WTC11 (cell line): ENCODE measurements at regions not wholly inside any gene's neighbourhood (a gene's known extent, or its start where the extent isn't known, plus 50 kb on each side); places are given as distances from the start of the nearest gene placed in this dataset.

Experiments
- ATAC-seq: fragments of 200-7000 bp; cut with Tn5 transposase; 2 replicates; pipeline ENCODE4 v1.10.0; 2021; ENCODE audit warnings: mild to moderate bottlenecking, moderate library complexity
- CTCF ChIA-PET: fragments of 300-600 bp; sonication (Branson Sonifier 250); formaldehyde crosslinking; loops from one replicate; lab custom pipeline; 2021; ENCODE audit warnings: antibody characterized with exemption; lab: Charles Lee
- POLR2A ChIA-PET: fragments of 350-600 bp; sonication (Branson Sonifier 250); formaldehyde crosslinking; loops from one replicate; lab custom pipeline; 2021; ENCODE audit warnings: antibody characterized with exemption; lab: Charles Lee
- DNase-seq: peaks from one replicate; pipeline ENCODE4 v3.0.0; 2021; ENCODE audit warnings: low spot score
- H3K27ac Mint-ChIP-seq: 2 replicates; pipeline ENCODE4 v1.8.0; 2021; ENCODE audit warnings: mixed read lengths
- H3K27me3 Mint-ChIP-seq: 2 replicates; pipeline ENCODE4 v1.8.0; 2021; ENCODE audit warnings: low read depth, mild to moderate bottlenecking, moderate library complexity, mixed read lengths
- H3K36me3 Mint-ChIP-seq: 2 replicates; pipeline ENCODE4 v1.8.0; 2021; ENCODE audit warnings: mixed read lengths
- H3K4me1 Mint-ChIP-seq: 2 replicates; pipeline ENCODE4 v1.8.0; 2022; ENCODE audit warnings: mixed read lengths
- H3K4me3 Mint-ChIP-seq: 2 replicates; pipeline ENCODE4 v1.8.0; 2021; ENCODE audit warnings: mild to moderate bottlenecking, moderate library complexity, mixed read lengths
- H3K9me3 Mint-ChIP-seq: 2 replicates; pipeline ENCODE4 v1.8.0; 2021; ENCODE audit warnings: mixed read lengths
- E2F5 ChIP-seq: sonication (generic); formaldehyde crosslinking; IDR thresholded peaks from 2 replicates; pipeline ENCODE4 v1.8.1; 2022; ENCODE audit warnings: mild to moderate bottlenecking, moderate library complexity, missing genetic modification reagents
- JUN ChIP-seq: sonication (generic); formaldehyde crosslinking; IDR thresholded peaks from 2 replicates; pipeline ENCODE4 v1.8.0; 2023; ENCODE audit warnings: mild to moderate bottlenecking, missing genetic modification reagents
- NFE2L1 ChIP-seq: sonication (generic); formaldehyde crosslinking; IDR thresholded peaks from 2 replicates; pipeline ENCODE4 v1.8.1; 2023; ENCODE audit warnings: missing genetic modification reagents
- PRRX2 ChIP-seq: fragments of 250-450 bp; sonication (Bioruptor Pico); IDR thresholded peaks from 2 replicates; pipeline ENCODE4 v1.8.0; 2021; ENCODE audit warnings: mild to moderate bottlenecking
- TEAD1 ChIP-seq: sonication (generic); formaldehyde crosslinking; IDR thresholded peaks from 2 replicates; pipeline ENCODE4 v1.8.0; 2022; ENCODE audit warnings: mild to moderate bottlenecking, missing genetic modification reagents
- TP53 ChIP-seq: sonication (generic); formaldehyde crosslinking; IDR thresholded peaks from 2 replicates; pipeline ENCODE4 v1.8.1; 2023; ENCODE audit warnings: mild to moderate bottlenecking, missing genetic modification reagents
- ZBTB21 ChIP-seq: sonication (generic); formaldehyde crosslinking; IDR thresholded peaks from 2 replicates; pipeline ENCODE4 v1.8.1; 2023; ENCODE audit warnings: mild to moderate bottlenecking, missing genetic modification reagents, borderline replicate concordance
- ZNF416 ChIP-seq: fragments of 250-450 bp; sonication (Bioruptor Pico); IDR thresholded peaks from 2 replicates; pipeline ENCODE4 v1.9.0; 2021; ENCODE audit warnings: mild to moderate bottlenecking, inconsistent platforms
- ZNF425 ChIP-seq: fragments of 250-450 bp; sonication (Bioruptor Pico); conservative IDR thresholded peaks from 2 replicates; pipeline ENCODE4 v1.9.0; 2021; ENCODE audit warnings: mild to moderate bottlenecking
- TF ChIP-seq, protein P1 (sequence below): sonication (generic); formaldehyde crosslinking; IDR thresholded peaks from 2 replicates; pipeline ENCODE4 v1.8.1; 2023; ENCODE audit warnings: mild to moderate bottlenecking, missing genetic modification reagents, moderate library complexity
- TF ChIP-seq, protein P2 (sequence below): sonication (generic); formaldehyde crosslinking; IDR thresholded peaks from 2 replicates; pipeline ENCODE4 v1.8.0; 2022; ENCODE audit warnings: mild to moderate bottlenecking, missing genetic modification reagents
- TF ChIP-seq, protein P3 (sequence below): fragments of 250-450 bp; sonication (Bioruptor Pico); IDR thresholded peaks from 2 replicates; pipeline ENCODE4 v1.9.0; 2021; ENCODE audit warnings: moderate library complexity, mild to moderate bottlenecking, inconsistent platforms, borderline replicate concordance
- TF ChIP-seq, protein P4 (sequence below): fragments of 250-450 bp; sonication (Bioruptor Pico); IDR thresholded peaks from 2 replicates; pipeline ENCODE4 v1.9.0; 2021; ENCODE audit warnings: mild to moderate bottlenecking
- TF ChIP-seq, protein P5 (sequence below): sonication (generic); formaldehyde crosslinking; IDR thresholded peaks from 2 replicates; pipeline ENCODE4 v1.8.1; 2022; ENCODE audit warnings: missing genetic modification reagents, borderline replicate concordance

- ChIA-PET POLR2A (no interaction called here), CTCF (interaction anchor here (0.9 to 1.6 kb wide), 3 partner anchors 33 to 101 kb away, joined by 3 to 4 read pairs (median 4); no protein-coding TSS in a partner anchor)
- H3K9me3 Mint-ChIP-seq, result no peaks in the 10 kb centered on the region
- H3K4me1 Mint-ChIP-seq, result peaks cover 48% of the 10 kb centered on the region
- ATAC-seq, result no peak
- DNase-seq, result no peak
- TF ChIP-seq, protein P1, sequence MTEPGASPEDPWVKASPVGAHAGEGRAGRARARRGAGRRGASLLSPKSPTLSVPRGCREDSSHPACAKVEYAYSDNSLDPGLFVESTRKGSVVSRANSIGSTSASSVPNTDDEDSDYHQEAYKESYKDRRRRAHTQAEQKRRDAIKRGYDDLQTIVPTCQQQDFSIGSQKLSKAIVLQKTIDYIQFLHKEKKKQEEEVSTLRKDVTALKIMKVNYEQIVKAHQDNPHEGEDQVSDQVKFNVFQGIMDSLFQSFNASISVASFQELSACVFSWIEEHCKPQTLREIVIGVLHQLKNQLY (CRISPR knock-in tag), result no peak
- TF ChIP-seq, protein P2, sequence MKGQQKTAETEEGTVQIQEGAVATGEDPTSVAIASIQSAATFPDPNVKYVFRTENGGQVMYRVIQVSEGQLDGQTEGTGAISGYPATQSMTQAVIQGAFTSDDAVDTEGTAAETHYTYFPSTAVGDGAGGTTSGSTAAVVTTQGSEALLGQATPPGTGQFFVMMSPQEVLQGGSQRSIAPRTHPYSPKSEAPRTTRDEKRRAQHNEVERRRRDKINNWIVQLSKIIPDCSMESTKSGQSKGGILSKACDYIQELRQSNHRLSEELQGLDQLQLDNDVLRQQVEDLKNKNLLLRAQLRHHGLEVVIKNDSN, result no peak
- no peak for TF ChIP-seq ZNF425 (CRISPR knock-in tag)
- TF ChIP-seq PRRX2 (CRISPR knock-in tag), result no peak
- TF ChIP-seq, all 79 proteins: peak for 0
- Mint-ChIP-seq H3K36me3 (no peaks in the 10 kb centered on the region), H3K4me3 (no peak overlapping the region), H3K27ac (no peak overlapping the region), H3K27me3 (no peaks in the 10 kb centered on the region)
Observed at GRCh38 chr7:25753837-25754236, 398.2 kb upstream of the NFE2L3 start.

GRCh38 chr7:25754333-25754732 lies 397.7 kb upstream of the NFE2L3 start:
- DNase-seq (no peak), ATAC-seq (no peak)
- ChIA-PET POLR2A (no interaction called here), CTCF (no interaction called here)
- Mint-ChIP-seq H3K4me3 (no peak overlapping the region), H3K4me1 (peaks cover 52% of the 10 kb centered on the region), H3K36me3 (no peaks in the 10 kb centered on the region), H3K27me3 (no peaks in the 10 kb centered on the region), H3K9me3 (no peaks in the 10 kb centered on the region), H3K27ac (no peak overlapping the region)
- no peak for TF ChIP-seq TEAD1

GRCh38 chr7:25754751-25755150 lies 397.2 kb upstream of the NFE2L3 start:
- H3K4me1 Mint-ChIP-seq, result peaks cover 56% of the 10 kb centered on the region
- no peak for ATAC-seq
- no peaks in the 10 kb centered on the region for H3K36me3 Mint-ChIP-seq
- TF ChIP-seq ZNF416 (no peak), E2F5 (no peak), PRRX2 (CRISPR knock-in tag) (no peak), JUN (CRISPR knock-in tag) (no peak), NFE2L1 (CRISPR knock-in tag) (no peak)
- TF ChIP-seq, protein P2, result no peak
- TF ChIP-seq, protein P3, sequence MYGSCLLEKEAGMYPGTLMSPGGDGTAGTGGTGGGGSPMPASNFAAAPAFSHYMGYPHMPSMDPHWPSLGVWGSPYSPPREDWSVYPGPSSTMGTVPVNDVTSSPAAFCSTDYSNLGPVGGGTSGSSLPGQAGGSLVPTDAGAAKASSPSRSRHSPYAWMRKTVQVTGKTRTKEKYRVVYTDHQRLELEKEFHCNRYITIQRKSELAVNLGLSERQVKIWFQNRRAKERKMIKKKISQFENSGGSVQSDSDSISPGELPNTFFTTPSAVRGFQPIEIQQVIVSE, result no peak
- TF ChIP-seq, protein P4, sequence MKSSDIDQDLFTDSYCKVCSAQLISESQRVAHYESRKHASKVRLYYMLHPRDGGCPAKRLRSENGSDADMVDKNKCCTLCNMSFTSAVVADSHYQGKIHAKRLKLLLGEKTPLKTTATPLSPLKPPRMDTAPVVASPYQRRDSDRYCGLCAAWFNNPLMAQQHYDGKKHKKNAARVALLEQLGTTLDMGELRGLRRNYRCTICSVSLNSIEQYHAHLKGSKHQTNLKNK, result no peak
- ChIA-PET POLR2A (no interaction called here), CTCF (no interaction called here)
- H3K9me3 Mint-ChIP-seq, result no peaks in the 10 kb centered on the region
- no peak for DNase-seq
- no peak overlapping the region for H3K4me3 Mint-ChIP-seq
- no peak overlapping the region for H3K27ac Mint-ChIP-seq
- no peaks in the 10 kb centered on the region for H3K27me3 Mint-ChIP-seq

DNA sequence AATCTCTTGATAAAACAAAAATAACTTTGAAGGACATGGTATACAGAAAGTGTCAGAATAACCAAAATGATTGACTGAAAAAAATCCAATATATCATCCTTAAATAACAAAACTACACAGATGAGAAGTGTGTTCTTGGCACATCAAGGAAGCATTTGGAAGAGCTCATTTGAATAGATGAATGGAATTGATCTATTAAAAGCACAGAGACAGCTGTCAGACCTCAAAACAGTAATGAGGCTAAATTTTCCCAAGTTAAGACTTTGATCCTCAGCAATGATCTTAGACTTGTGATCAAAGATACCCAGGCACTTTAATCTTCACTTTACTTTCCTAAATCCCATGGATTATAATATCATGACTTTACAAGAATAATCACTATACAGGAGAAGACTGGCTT lies 395.4 kb upstream of the NFE2L3 start:
- H3K4me3 Mint-ChIP-seq, result no peak overlapping the region
- H3K27me3 Mint-ChIP-seq, result no peaks in the 10 kb centered on the region
- CTCF ChIA-PET, result no interaction called here
- TF ChIP-seq, protein P5, sequence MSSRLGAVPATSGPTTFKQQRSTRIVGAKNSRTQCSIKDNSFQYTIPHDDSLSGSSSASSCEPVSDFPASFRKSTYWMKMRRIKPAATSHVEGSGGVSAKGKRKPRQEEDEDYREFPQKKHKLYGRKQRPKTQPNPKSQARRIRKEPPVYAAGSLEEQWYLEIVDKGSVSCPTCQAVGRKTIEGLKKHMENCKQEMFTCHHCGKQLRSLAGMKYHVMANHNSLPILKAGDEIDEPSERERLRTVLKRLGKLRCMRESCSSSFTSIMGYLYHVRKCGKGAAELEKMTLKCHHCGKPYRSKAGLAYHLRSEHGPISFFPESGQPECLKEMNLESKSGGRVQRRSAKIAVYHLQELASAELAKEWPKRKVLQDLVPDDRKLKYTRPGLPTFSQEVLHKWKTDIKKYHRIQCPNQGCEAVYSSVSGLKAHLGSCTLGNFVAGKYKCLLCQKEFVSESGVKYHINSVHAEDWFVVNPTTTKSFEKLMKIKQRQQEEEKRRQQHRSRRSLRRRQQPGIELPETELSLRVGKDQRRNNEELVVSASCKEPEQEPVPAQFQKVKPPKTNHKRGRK (CRISPR knock-in tag), result no peak
- no peak for TF ChIP-seq ZBTB21 (CRISPR knock-in tag)
- no peak for TF ChIP-seq TP53
- TF ChIP-seq, all 79 proteins: peak for 0
- ATAC-seq (no peak), DNase-seq (no peak)
- POLR2A ChIA-PET, result no interaction called here
- Mint-ChIP-seq H3K27ac (no peak overlapping the region), H3K36me3 (no peaks in the 10 kb centered on the region), H3K9me3 (peaks cover 4% of the 10 kb centered on the region; the same call in 1 of the 2 replicates), H3K4me1 (peaks cover 51% of the 10 kb centered on the region)
